IMR-90 (cell line): ENCODE measurements at regions not wholly inside any gene's neighbourhood (a gene's known extent, or its start where the extent isn't known, plus 50 kb on each side); places are given as distances from the start of the nearest gene placed in this dataset.

Source experiments
- BHLHE40 ChIP-seq: fragments of 150-350 bp; IDR thresholded peaks from 2 replicates; pipeline ENCODE4 v1.6.1; 2016; ENCODE audit warnings: mild to moderate bottlenecking, low read depth, low read length
- CEBPB ChIP-seq: IDR thresholded peaks from 2 replicates; pipeline ENCODE4 v1.6.1; 2012; ENCODE audit warnings: low read depth, low read length, improper control_type of control experiment
- FOS ChIP-seq: fragments of 150-350 bp; IDR thresholded peaks from 2 replicates; pipeline ENCODE4 v1.6.1; 2016; ENCODE audit warnings: low read depth, low read length
- POLR2A ChIP-seq: IDR thresholded peaks from 2 replicates; pipeline ENCODE4 v1.6.1; 2012; ENCODE audit warnings: mild to moderate bottlenecking, low read depth, low read length
- RAD21 ChIP-seq: IDR thresholded peaks from 2 replicates; pipeline ENCODE4 v1.6.1; 2012; ENCODE audit warnings: low read length, improper control_type of control experiment
- RCOR1 ChIP-seq: IDR thresholded peaks from 2 replicates; pipeline ENCODE4 v1.6.1; 2012; ENCODE audit warnings: mild to moderate bottlenecking, low read length, improper control_type of control experiment; ENCODE audit not compliant: insufficient replicate concordance
- SMC3 ChIP-seq: fragments of 150-350 bp; IDR thresholded peaks from 2 replicates; pipeline ENCODE4 v1.6.1; 2016; ENCODE audit warnings: low read depth, mild to moderate bottlenecking, antibody characterized with exemption, low read length, moderate library complexity
- TF ChIP-seq, protein P1 (sequence below): conservative IDR thresholded peaks from 2 replicates; pipeline ENCODE4 v1.5.1; 2012; ENCODE audit warnings: mild to moderate bottlenecking, low read depth, low read length, improper control_type of control experiment

DNA sequence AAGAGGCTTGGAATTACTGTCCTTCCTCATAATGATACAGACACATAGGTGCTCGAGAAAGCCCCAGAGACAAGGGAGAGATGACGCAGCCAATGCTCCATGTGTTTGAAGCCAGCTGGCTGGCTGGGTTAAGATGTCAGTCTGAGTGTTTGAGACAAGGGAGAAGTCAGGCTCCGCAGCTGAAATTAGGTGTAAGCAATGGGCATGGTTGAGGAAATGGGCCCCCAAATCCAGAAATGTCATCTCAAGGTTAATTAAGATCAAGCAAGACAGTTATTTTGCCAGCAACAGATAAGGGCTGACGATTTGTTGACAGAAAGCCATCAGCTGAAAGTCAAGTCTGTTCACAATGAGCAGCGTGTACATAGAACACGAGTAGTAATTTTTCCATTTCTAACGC is 713.4 kb downstream of the IRX1 start:
- TF ChIP-seq BHLHE40 (no peak), CEBPB (no peak), POLR2A (no peak), FOS (no peak), SMC3 (no peak), RCOR1 (no peak), RAD21 (no peak)
- TF ChIP-seq, protein P1, sequence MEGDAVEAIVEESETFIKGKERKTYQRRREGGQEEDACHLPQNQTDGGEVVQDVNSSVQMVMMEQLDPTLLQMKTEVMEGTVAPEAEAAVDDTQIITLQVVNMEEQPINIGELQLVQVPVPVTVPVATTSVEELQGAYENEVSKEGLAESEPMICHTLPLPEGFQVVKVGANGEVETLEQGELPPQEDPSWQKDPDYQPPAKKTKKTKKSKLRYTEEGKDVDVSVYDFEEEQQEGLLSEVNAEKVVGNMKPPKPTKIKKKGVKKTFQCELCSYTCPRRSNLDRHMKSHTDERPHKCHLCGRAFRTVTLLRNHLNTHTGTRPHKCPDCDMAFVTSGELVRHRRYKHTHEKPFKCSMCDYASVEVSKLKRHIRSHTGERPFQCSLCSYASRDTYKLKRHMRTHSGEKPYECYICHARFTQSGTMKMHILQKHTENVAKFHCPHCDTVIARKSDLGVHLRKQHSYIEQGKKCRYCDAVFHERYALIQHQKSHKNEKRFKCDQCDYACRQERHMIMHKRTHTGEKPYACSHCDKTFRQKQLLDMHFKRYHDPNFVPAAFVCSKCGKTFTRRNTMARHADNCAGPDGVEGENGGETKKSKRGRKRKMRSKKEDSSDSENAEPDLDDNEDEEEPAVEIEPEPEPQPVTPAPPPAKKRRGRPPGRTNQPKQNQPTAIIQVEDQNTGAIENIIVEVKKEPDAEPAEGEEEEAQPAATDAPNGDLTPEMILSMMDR: no peak
